ENCODE measurements at regions not wholly inside any gene's neighbourhood (a gene's known extent, or its start where the extent isn't known, plus 50 kb on each side); places are given as distances from the start of the nearest gene placed in this dataset.

GRCh38 chr7:25720427-25720826 is 431.6 kb upstream of the NFE2L3 start:
- Histone ChIP-seq H3K27me3 (ENCODE audit: insufficient read depth, low read depth, low read length) (no peaks in the 10 kb centered on the region), H3K4me3 (ENCODE audit: low read length) (no peak overlapping the region), H3K4me2 (ENCODE audit: low read length) (no peak overlapping the region), H3K36me3 (ENCODE audit: insufficient read depth, low read length) (no peaks in the 10 kb centered on the region), H4K20me1 (ENCODE audit: insufficient read depth) (no peaks in the 10 kb centered on the region), H3K9me3 (ENCODE audit: low read length) (no peaks in the 10 kb centered on the region), H3K9me2 (ENCODE audit: insufficient read depth, low read length) (no peaks in the 10 kb centered on the region), H3F3A (ENCODE audit: insufficient read depth, low read length, poor library complexity, severe bottlenecking) (no peaks in the 10 kb centered on the region), H3K9ac (ENCODE audit: low read length) (no peak overlapping the region), H3K27ac (ENCODE audit: low read length) (no peak overlapping the region), H2AFZ (ENCODE audit: low read depth, low read length) (no peak overlapping the region), H3K79me2 (replicated peaks; ENCODE audit: insufficient read depth, low read length) (no peaks in the 10 kb centered on the region)
- TF ChIP-seq RAD21 (conservative IDR thresholded peaks at IDR 0.05) (no peak), REST (IDR thresholded peaks at IDR 0.05; ENCODE audit: borderline replicate concordance) (no peak), TAF1 (IDR thresholded peaks at IDR 0.05; ENCODE audit: low read depth) (no peak), CTCF (IDR thresholded peaks at IDR 0.05; ENCODE audit: poor library complexity, severe bottlenecking) (peak; percentile 13), EZH2 (IDR thresholded peaks at IDR 0.05; ENCODE audit: borderline replicate concordance, insufficient read depth, low read length, poor library complexity, severe bottlenecking) (no peak), MXI1 (conservative IDR thresholded peaks at IDR 0.05; ENCODE audit: poor library complexity, severe bottlenecking) (no peak), POLR2AphosphoS5 (IDR thresholded peaks at IDR 0.05) (no peak)

- TF ChIP-seq CTCF (IDR thresholded peaks at IDR 0.05; ENCODE audit: poor library complexity, severe bottlenecking) (no peak), POLR2AphosphoS5 (IDR thresholded peaks at IDR 0.05) (no peak), SMC3 (conservative IDR thresholded peaks at IDR 0.05; ENCODE audit: poor library complexity) (no peak), EP300 (conservative IDR thresholded peaks at IDR 0.05; ENCODE audit: poor library complexity, severe bottlenecking) (no peak), EZH2 (IDR thresholded peaks at IDR 0.05; ENCODE audit: borderline replicate concordance, insufficient read depth, low read length, poor library complexity, severe bottlenecking) (no peak), RAD21 (conservative IDR thresholded peaks at IDR 0.05) (no peak), TAF1 (IDR thresholded peaks at IDR 0.05; ENCODE audit: low read depth) (no peak), REST (IDR thresholded peaks at IDR 0.05; ENCODE audit: borderline replicate concordance) (no peak), MXI1 (conservative IDR thresholded peaks at IDR 0.05; ENCODE audit: poor library complexity, severe bottlenecking) (no peak)
- no peaks in the 10 kb centered on the region for H3K79me2 ChIP-seq (replicated peaks; ENCODE audit: insufficient read depth, low read length)
- H3K9me2 ChIP-seq (ENCODE audit: insufficient read depth, low read length): no peaks in the 10 kb centered on the region
- H3K9me3 ChIP-seq (ENCODE audit: low read length): no peaks in the 10 kb centered on the region
- H3K4me3 ChIP-seq (ENCODE audit: low read length): no peak overlapping the region
- no peak overlapping the region for H3K4me2 ChIP-seq (ENCODE audit: low read length)
- no peak overlapping the region for H3K27ac ChIP-seq (ENCODE audit: low read length)
- H3F3A ChIP-seq (ENCODE audit: insufficient read depth, low read length, poor library complexity, severe bottlenecking): no peaks in the 10 kb centered on the region
- H3K36me3 ChIP-seq (ENCODE audit: insufficient read depth, low read length): no peaks in the 10 kb centered on the region
- no peak overlapping the region for H3K9ac ChIP-seq (ENCODE audit: low read length)
- no peaks in the 10 kb centered on the region for H4K20me1 ChIP-seq (ENCODE audit: insufficient read depth)
- H3K27me3 ChIP-seq (ENCODE audit: insufficient read depth, low read depth, low read length): no peaks in the 10 kb centered on the region
- H2AFZ ChIP-seq (ENCODE audit: low read depth, low read length): no peak overlapping the region
Observed at GRCh38 chr7:25722856-25723255, 429.1 kb upstream of the NFE2L3 start.

All from neural cell (in vitro differentiated cells).